Gastroesophageal sphincter (tissue), 4 donors: ENCODE measurements at regions not wholly inside any gene's neighbourhood (a gene's known extent, or its start where the extent isn't known, plus 50 kb on each side); places are given as distances from the start of the nearest gene placed in this dataset.

Experiments
- ATAC-seq: fragments of 150-250 bp; one replicate; pipeline ENCODE4 v1.9.1; 2016; ENCODE audit warnings: mild to moderate bottlenecking, moderate library complexity
- H3K27ac ChIP-seq, 4 donors: fragments of 200-600 bp; sonication (generic) in 3 of 4; 1 replicate in 3 of 4; 2 replicates in 1 of 4; pipeline ENCODE4 v1.5.1; 2016 to 2019
- H3K27me3 ChIP-seq: fragments of 200-600 bp; sonication (generic); one replicate; pipeline ENCODE4 v1.5.1; 2019
- H3K36me3 ChIP-seq, 2 donors: fragments of 200-600 bp; sonication (generic); one replicate each; pipeline ENCODE4 v1.5.1; 2019; ENCODE audit warnings: control low read depth in 1 of 2
- H3K4me1 ChIP-seq, 3 donors: fragments of 200-600 bp; sonication (generic); 1 replicate in 2 of 3; 2 replicates in 1 of 3; pipeline ENCODE4 v1.5.1; 2016 to 2019; ENCODE audit warnings: control low read depth in 2 of 3
- H3K4me3 ChIP-seq, 2 donors: fragments of 200-600 bp; sonication (generic); one replicate each; pipeline ENCODE4 v1.5.1; 2019; ENCODE audit warnings: mild to moderate bottlenecking in 1 of 2, moderate library complexity in 1 of 2
- H3K9me3 ChIP-seq, 3 donors: fragments of 200-600 bp; sonication (generic); one replicate each; pipeline ENCODE4 v1.5.1; 2017 to 2019; ENCODE audit warnings: control low read depth in 2 of 3
- EP300 ChIP-seq: sonication (generic); formaldehyde crosslinking; IDR thresholded peaks from one replicate; pipeline ENCODE4 v1.6.1; 2017; ENCODE audit warnings: antibody characterized with exemption, mild to moderate bottlenecking
- POLR2A ChIP-seq, 2 donors: fragments of 450-650 bp; IDR thresholded peaks; one replicate each; pipeline ENCODE4 v1.6.1; 2017; ENCODE audit warnings: antibody characterized with exemption in 2 of 2, mild to moderate bottlenecking in 2 of 2, moderate library complexity in 1 of 2
- POLR2AphosphoS5 ChIP-seq: sonication (generic); formaldehyde crosslinking; IDR thresholded peaks from one replicate; pipeline ENCODE4 v1.6.1; 2017; ENCODE audit warnings: antibody characterized with exemption
- WGBS, 2 donors: methylation state at CpG; one replicate each; pipeline ENCODE4 v1.1.5; 2018; ENCODE audit warnings: low coverage in 1 of 2; 5-methylcytosine and 5-hydroxymethylcytosine counted together
- TF ChIP-seq, protein P1 (sequence below), 4 experiments: fragments of 200-600 bp in 2 of 4; fragments of 450-650 bp in 2 of 4; sonication (generic) in 1 of 4; IDR thresholded peaks; one replicate each; pipeline ENCODE4 v1.5.1; 2017 to 2019; ENCODE audit warnings: antibody characterized with exemption in 4 of 4, mild to moderate bottlenecking in 2 of 4, moderate library complexity in 2 of 4

- H3K27me3 ChIP-seq = no peaks in the 10 kb centered on the region
- no peak for TF ChIP-seq POLR2AphosphoS5
- TF ChIP-seq, protein P1, sequence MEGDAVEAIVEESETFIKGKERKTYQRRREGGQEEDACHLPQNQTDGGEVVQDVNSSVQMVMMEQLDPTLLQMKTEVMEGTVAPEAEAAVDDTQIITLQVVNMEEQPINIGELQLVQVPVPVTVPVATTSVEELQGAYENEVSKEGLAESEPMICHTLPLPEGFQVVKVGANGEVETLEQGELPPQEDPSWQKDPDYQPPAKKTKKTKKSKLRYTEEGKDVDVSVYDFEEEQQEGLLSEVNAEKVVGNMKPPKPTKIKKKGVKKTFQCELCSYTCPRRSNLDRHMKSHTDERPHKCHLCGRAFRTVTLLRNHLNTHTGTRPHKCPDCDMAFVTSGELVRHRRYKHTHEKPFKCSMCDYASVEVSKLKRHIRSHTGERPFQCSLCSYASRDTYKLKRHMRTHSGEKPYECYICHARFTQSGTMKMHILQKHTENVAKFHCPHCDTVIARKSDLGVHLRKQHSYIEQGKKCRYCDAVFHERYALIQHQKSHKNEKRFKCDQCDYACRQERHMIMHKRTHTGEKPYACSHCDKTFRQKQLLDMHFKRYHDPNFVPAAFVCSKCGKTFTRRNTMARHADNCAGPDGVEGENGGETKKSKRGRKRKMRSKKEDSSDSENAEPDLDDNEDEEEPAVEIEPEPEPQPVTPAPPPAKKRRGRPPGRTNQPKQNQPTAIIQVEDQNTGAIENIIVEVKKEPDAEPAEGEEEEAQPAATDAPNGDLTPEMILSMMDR (IDR thresholded peaks at IDR 0.05) = no peak
- no peak for TF ChIP-seq POLR2A (IDR thresholded peaks at IDR 0.05)
- TF ChIP-seq EP300 = no peak
- no peaks in the 10 kb centered on the region for H3K36me3 ChIP-seq
- H3K4me3 ChIP-seq = no peak overlapping the region
- peaks cover 0 to 16% (median 4%) of the 10 kb centered on the region in 3 donors for H3K4me1 ChIP-seq
- 75% methylated on average over 3 of the region's 3 CpGs; no CpG with 5 or more reads in 1 of the 2 donors for WGBS, 2 donors
- no peaks in the 10 kb centered on the region for H3K9me3 ChIP-seq
- ATAC-seq = no peak
- H3K27ac ChIP-seq = peak overlapping the region in 3 of 4 donors; percentile 44 to 49 (median 46)
Measured at GRCh38 chr1:216855810-216856209, 132.6 kb upstream of the ESRRG start.

GRCh38 chr1:216854836-216855484 lies 131.7 kb upstream of the ESRRG start:
- no peak for ATAC-seq

DNA sequence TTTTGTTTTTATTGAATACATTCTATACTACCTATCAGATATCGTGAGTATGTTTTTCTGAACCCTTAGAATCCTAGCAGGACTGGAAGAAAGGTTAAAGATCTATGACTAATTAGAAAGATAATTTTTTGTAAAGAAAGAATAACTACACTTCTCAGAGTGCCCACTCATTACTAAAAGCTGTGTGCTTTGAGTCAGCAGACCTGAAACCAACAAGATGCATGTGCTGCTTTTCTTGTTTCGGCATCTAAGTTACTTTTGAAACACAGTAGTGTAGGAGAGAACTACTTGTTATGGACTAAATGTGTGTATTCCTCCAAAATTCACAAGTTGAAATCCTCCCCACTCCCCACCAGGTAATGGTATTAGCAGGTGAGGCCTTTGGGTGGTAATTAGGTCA lies 127.8 kb upstream of the ESRRG start:
- 94 to 100% methylated on average over 1 to 2 of the region's 2 CpGs for WGBS, 2 donors

More at GRCh38 chr1:216854836-216855484, 131.7 kb upstream of the ESRRG start:
- H3K4me3 ChIP-seq = no peak overlapping the region
- no peaks in the 10 kb centered on the region for H3K9me3 ChIP-seq
- 22 to 38% methylated on average over 4 to 6 of the region's 6 CpGs for WGBS, 2 donors
- H3K27me3 ChIP-seq = no peaks in the 10 kb centered on the region
- no peak for TF ChIP-seq POLR2A (IDR thresholded peaks at IDR 0.05)
- no peak for TF ChIP-seq POLR2AphosphoS5
- TF ChIP-seq, protein P1 (IDR thresholded peaks at IDR 0.05) = no peak
- H3K4me1 ChIP-seq = peaks cover 0 to 16% (median 4%) of the 10 kb centered on the region in 3 donors
- H3K27ac ChIP-seq = peak overlapping the region in 3 of 4 donors; percentile 44 to 49 (median 46)
- no peaks in the 10 kb centered on the region for H3K36me3 ChIP-seq

DNA sequence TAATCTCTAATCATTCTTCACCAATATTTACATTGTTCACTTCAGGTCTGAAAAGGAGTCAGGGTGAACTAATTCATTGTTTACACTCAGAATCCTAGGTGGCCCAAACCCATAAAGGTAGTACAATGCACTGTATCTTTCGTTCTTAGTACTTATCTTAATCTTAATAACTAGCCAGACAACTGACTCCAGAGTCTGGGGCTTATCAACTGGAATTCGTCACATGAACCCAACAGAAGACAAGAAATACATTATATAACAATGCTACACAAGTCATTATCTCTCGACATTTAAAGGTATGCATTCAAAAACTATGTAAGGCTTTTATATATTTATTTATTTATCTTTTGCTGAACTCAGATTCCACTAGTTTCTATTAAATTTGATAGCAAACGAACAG lies 125.9 kb upstream of the ESRRG start:
- H3K36me3 ChIP-seq = no peaks in the 10 kb centered on the region
- H3K4me1 ChIP-seq = peaks cover 0 to 3% (median 2%) of the 10 kb centered on the region in 3 donors
- no peaks in the 10 kb centered on the region for H3K27me3 ChIP-seq
- H3K27ac ChIP-seq = no peak overlapping the region
- WGBS, 2 donors = 68 to 91% methylated on average over 3 to 4 of the region's 4 CpGs
- TF ChIP-seq EP300 (no peak), POLR2AphosphoS5 (no peak), POLR2A (IDR thresholded peaks at IDR 0.05) (no peak)
- TF ChIP-seq, protein P1 (IDR thresholded peaks at IDR 0.05) = no peak
- H3K9me3 ChIP-seq = no peaks in the 10 kb centered on the region
- no peak overlapping the region for H3K4me3 ChIP-seq
- ATAC-seq = no peak

More for the DNA sequence above, 127.8 kb upstream of the ESRRG start:
- no peaks in the 10 kb centered on the region for H3K36me3 ChIP-seq
- no peak overlapping the region for H3K27ac ChIP-seq
- no peak overlapping the region for H3K4me3 ChIP-seq
- H3K4me1 ChIP-seq = peaks cover 0 to 9% (median 2%) of the 10 kb centered on the region in 3 donors
- ATAC-seq = no peak
- H3K27me3 ChIP-seq = no peaks in the 10 kb centered on the region
- TF ChIP-seq POLR2AphosphoS5 (no peak), EP300 (no peak), POLR2A (IDR thresholded peaks at IDR 0.05) (no peak)
- TF ChIP-seq, protein P1 (IDR thresholded peaks at IDR 0.05) = no peak
- no peaks in the 10 kb centered on the region for H3K9me3 ChIP-seq

DNA sequence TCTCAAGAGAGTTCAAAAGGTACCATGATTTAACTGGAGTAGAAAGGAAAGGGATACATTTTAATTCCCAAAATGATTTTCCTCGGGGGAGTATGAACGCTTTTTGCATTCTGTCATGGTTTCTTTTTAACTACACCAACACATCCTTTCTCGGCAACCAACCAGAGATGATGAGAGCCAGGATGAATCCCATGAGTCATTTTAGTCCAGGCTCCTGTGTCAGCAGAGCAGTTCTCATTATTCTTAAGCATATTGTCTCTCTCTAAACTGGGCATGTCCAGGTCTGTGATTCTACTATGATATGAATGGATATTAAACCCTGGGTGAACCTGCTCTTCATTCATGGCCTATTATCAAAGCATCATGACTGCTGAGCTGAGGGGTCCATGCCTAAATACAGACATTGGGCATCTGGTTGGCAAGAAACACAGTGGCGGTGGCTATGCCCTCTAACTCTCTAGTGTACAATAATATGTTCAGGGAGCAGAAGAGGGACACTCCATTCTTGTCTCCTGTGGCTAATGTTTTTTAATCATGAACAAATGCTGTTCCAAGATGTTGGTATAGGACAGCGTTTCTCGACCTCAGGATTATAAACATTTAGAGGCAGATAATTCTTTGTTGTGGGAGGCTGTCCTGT lies 124.3 kb upstream of the ESRRG start:
- ATAC-seq = peak; percentile 36
- WGBS, 2 donors = 40 to 69% methylated on average over 5 to 6 of the region's 6 CpGs
- TF ChIP-seq EP300 (no peak), POLR2AphosphoS5 (no peak), POLR2A (IDR thresholded peaks at IDR 0.05) (no peak)
- TF ChIP-seq, protein P1 (IDR thresholded peaks at IDR 0.05) = no peak
- no peaks in the 10 kb centered on the region for H3K9me3 ChIP-seq
- H3K4me1 ChIP-seq = peaks cover 0 to 3% (median 0%) of the 10 kb centered on the region in 3 donors
- H3K36me3 ChIP-seq = no peaks in the 10 kb centered on the region
- H3K27ac ChIP-seq = peak overlapping the region in 2 of 4 donors; percentile 39 to 43
- H3K4me3 ChIP-seq = no peak overlapping the region
- H3K27me3 ChIP-seq = no peaks in the 10 kb centered on the region
